HuH-7 (cell line): ENCODE measurements at regions not wholly inside any gene's neighbourhood (a gene's known extent, or its start where the extent isn't known, plus 50 kb on each side); places are given as distances from the start of the nearest gene placed in this dataset.
"Not testable (repeated sequence)": the region's sequence is repeated elsewhere in the genome, so short reads cannot be mapped to it uniquely, and the experiment has no call there.

Experiments
- DNase-seq: peaks from one replicate; pipeline ENCODE4 v3.0.0; 2011; ENCODE audit warnings: low spot score

DNA sequence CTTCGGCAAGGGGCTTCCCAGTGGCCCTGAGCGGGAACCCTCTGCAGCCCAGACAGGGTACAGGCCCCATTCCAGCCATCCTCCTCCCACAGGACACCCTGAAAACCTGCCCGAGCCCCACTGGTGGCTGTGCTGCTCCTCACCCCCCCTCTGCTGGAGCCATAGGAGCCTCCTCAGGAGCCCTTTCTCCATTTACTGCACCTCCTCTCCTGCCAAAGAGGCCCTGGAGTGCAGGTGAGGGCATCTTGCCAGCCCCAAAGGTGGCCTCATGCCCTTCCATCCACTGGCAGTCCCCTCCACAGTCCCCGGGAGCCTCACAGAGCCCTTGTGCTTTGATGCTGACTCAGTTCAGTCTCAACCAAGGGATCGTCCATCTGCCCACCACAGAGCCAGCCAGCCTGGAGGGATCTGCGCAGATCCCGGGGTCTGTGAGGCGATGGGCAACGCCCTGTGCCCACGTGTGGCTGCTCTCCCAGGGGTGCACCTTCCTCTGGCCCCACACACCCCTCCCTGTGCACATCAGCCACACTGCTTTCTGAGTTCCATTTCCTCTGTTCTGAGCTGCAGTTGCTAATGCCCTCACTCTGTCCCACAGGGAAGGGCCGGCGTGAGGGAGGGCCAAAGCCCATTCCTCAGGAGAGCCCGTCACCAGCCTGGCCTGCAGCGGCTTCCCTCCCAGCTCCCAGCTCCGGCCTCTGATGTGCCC is 228.5 kb downstream of the DLL1 start:
- no peak for DNase-seq

- DNase-seq: no peak
Observed at GRCh38 chr6:170058878-170059485, 231.9 kb downstream of the DLL1 start.

DNA sequence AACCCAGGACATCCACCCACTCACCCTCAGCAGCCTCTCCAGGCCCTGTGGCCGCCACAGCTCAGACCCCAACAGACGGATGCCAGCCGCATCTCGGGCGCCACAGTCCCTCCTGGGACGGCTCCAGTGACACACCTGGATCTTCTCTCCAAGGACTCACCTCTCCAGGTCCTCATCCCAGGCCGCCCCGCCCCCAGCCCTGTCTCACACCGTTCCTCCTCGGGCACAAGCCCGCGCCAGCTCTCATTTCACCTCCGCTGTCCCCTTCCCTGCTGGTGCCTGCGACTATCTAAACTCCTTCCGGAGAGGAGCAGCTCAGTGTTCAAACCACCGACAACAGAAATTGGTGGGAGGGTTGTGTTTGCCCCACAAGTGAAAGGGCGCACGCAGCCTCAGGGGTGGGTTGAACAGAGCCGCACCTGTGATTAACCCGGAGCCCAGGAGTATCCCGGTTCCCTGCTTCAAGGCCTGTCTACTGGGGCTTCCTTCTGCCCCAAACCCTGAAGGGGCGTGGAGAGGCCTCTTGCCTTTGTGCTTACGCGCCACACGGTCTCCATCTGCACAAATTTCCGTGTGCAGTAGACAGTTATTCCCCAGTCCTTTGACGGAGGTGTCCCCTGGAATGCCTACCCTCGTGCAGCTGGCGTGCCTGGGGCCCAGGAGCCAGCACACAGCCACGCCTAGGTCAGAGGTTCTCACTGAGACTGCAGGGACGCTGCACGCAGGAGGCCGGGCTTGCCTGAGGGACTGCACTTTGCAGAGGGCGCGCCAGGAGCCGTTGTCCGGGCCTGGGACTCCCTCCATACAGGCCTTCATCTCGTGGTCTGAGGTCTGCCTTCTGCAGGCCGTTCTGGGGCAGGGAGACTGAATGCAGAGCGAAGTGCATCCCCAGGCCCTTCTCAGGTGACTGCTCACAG is 232.7 kb downstream of the DLL1 start:
- no peak for DNase-seq

- DNase-seq: no peak
Observed at GRCh38 chr6:170057034-170057734, 233.7 kb downstream of the DLL1 start.

GRCh38 chr6:170056278-170056711 is 234.6 kb downstream of the DLL1 start:
- DNase-seq: no peak

- not testable (repeated sequence) for DNase-seq
Observed at GRCh38 chr6:170055797-170056196, 235.1 kb downstream of the DLL1 start.

DNA sequence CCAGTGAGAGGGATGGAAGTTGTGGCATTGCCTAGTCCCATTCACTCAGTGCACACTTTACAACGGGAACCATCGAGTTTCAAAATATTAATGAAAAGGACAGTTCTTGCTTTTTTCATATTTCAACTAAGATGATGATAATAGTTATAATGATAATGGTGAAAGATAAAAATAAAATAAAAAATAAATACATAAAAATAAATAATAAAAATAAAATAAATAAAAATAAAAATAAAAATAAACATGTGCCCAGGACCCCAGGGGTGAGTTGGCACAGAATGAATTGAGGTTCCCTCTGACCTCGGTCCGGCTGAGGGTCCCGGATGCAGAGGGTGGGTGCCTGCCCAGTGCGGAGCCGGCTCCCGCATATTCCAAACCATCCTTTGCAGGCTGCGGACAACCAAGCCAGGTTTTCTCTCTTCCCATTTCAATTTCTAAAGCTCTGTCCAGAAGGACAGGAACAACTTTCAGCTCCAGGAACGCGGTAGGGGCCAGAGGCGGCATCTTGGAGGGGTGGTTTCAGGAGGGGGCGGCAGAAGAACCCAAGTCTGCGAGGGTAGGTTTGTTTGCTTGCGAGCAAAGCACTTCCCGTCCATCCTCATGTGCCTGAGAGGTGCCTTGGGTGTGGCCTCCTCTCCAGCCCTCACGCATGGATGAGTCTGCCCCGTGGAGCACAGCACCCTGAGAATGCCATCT is 236.8 kb downstream of the DLL1 start:
- DNase-seq: no peak

- DNase-seq: no peak
Observed at GRCh38 chr6:170052991-170053821, 237.7 kb downstream of the DLL1 start.

DNA sequence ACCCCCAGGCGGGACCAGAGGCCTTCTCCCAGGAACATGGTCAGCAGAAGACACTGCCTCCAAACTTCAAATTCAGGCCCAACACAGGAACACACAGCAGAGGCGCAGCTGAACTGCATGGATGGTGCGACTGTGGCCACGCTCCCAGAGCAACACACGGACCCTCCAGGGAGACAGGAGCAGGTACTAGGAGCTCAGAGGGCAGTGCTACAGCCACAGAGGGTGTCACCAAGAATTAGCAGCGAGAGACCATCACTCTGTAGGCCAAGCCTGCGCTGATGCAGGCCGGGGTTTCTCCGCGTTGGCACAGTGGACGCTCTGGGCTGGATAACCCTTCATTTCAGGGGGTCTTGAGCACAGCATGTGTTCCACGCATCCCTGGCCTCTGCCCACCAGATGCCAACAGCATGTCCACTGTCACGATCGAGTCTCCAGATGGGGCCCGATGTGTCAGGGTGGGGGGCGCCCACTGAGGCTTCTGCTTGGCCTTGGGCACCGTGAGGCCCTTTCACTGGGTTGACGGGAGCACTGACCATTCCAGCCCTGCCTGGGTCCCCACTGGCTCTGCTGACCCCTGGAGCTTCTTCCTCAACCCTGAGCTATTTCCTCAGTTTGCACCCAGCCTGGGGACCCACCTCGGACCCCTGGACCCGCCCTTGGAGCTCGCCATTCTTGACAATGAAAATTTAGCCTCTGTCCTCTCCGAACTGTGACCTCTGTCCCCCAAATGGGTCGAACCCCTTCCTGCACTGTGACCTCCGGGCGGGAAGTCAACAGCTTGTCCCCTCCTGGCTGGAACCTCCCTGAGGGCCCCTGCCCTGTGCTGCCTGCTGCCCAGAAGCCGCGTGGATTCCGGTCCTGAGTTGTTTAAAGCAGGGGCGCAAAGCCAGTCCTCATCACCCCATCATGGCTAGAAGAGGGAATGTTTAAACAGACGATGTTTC is 239.4 kb downstream of the DLL1 start:
- DNase-seq: no peak

- DNase-seq: no peak
Observed at GRCh38 chr6:170050591-170051041, 240.3 kb downstream of the DLL1 start.

DNA sequence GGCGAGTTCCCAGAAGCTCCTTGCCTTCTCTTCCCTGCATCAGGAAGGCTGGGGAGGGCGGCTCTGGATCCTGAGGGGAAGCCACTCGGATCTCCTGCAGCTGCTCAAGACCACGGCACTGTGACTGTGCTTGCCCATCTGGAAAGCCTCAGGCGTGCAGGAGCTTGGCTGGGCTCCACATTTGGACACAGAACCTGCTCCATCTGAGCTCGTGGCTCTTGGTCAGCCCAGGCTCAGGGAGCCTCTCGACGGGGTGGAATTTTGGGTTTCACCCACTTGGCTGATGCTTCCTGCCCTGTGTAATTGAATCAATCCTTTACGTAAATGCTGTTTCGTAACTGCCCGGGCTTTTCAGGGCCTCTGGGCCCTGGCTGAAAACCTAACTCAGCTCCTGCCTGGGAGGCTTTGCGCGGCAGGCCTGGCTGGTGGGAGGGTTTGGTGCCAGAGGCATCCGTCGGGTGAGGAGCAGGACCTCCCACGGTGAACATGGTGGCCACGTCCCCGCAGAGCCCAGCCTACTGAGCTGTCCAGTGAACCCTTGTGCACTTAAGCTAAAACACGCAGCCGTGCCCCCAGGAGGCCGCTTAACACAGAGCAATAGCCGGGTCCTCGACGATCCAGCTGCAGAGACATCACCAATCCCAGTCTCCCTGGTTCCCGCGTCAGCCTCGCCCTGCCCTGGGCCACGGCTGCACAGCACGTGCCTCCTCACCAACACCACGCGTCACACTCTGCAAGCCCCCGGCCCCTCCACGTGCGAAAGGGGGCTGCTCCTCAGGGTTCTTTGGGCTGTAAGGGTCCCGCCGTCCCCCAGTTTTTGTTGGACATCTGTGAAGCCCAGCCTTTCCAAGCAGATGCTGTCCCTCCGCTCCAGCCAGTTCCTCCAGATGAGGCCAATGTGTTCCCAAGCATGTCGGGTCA is 241.0 kb downstream of the DLL1 start:
- DNase-seq: no peak

GRCh38 chr6:170048615-170049256 is 242.1 kb downstream of the DLL1 start:
- DNase-seq: no peak

GRCh38 chr6:170047823-170048222 is 243.1 kb downstream of the DLL1 start:
- DNase-seq: no peak

DNA sequence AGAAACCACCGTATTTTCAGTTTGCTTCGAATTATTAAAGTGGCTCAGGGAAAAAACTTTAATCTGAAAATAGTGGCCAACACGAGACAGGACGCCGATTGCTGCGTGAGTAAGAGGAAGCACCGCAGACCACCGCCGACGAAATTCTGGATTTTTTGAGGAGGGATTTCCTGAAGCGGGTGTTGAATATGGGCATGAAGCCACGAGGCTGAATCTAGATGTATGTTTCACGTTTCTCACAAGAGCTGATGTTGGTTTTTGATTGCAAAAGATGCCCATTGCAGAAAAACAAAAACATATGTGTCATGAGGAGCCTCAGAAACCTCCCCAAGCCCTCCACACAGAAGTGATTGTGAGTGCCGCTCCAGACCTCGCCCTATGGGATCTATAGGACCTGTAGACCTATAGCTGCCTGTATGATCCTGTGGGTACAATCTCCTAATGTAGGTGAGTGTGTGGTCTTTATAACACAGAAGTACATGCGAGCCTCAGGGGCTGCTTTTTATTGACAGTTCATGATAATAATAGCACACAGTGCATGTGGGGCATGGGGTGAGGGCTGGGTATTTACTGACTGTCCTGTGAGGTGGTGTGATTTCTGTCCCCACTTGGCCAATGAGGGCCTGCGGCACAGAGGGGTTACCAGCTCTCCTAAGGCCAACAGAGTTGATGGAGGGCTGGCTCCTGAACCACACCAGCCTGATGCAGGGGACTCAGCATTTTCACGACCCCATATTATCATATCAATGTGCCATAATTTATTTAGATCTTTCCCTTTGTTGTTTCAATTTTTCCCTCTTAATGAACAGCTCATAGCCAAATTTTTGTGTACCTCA is 243.9 kb downstream of the DLL1 start:
- no peak for DNase-seq

DNA sequence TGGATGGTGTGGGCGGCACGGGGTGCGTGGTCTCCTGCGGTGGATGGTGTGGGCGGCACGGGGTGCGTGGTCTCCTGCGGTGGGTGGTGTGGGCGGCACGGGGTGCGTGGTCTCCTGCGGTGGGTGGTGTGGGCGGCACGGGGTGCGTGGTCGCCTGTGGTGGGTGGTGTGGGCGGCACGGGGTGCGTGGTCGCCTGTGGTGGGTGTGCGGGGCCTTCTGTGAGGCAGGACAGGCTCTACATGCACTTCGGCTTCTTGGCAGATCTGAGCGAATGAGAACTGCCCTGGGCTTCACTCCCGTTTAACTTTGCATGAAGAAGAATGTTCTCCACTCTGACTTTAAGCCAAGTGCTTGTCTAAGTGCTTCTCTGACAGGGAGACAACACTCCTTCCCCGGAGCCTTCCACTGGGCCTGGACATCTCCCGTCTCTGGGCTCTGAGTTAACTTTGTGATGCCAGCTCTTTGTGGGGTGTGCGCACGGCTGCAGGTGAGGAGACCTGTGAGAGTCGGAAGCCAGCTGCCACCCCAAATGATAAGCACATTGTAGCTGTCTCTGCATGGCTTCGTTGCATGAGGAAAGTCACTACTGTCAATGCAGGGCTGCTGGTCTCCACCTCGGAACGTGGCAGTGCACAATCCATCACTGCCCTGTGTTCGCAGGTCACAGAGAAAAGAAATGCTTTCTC is 244.8 kb downstream of the DLL1 start:
- no peak for DNase-seq

- no peak for DNase-seq
Observed at GRCh38 chr6:170045563-170045960, 245.3 kb downstream of the DLL1 start.
